HG03460 (cell line): ENCODE measurements at regions not wholly inside any gene's neighbourhood (a gene's known extent, or its start where the extent isn't known, plus 50 kb on each side); places are given as distances from the start of the nearest gene placed in this dataset.
"Not testable (repeated sequence)": the region's sequence is repeated elsewhere in the genome, so short reads cannot be mapped to it uniquely, and the experiment has no call there.

Experiments
- ATAC-seq: cut with Tn5 transposase; IDR thresholded peaks from one replicate; pipeline ENCODE4 v1.9.1; 2021; ENCODE audit not compliant: unreplicated experiment

DNA sequence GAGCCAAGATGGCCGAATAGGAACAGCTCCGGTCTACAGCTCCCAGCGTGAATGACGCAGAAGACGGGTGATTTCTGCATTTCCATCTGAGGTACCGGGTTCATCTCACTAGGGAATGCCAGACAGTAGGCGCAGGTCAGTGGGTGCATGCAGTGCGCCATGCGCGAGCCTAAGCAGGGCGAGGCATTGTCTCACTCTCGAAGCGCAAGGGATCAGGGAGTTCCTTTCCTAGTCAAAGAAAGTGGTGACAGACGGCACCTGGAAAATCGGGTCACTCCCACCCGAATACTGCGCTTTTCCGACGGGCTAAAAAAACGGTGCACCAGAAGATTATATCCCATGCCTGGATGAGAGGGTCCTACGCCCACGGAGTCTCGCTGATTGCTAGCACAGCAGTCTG lies 600.1 kb downstream of the PRR16 start:
- ATAC-seq, result not testable (repeated sequence)

DNA sequence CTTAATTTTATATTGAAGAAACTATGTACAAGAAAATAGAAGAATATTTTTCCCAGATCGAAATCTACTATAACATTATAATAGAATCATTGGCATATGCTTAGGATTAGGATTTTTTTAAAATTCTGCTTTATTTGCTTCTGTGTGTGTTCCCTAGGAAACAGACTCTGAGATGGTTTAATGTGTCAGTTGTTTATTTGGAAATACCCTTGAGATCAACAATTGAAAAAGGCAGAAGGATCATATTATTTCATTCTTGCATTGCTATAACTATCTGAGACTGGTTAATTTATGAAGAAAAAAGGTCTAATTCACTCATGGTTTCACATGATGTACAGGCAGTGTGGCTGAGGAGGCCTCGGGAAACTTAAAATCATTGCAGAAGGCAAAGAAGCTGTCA lies 622.6 kb downstream of the PRR16 start:
- ATAC-seq, result no peak

DNA sequence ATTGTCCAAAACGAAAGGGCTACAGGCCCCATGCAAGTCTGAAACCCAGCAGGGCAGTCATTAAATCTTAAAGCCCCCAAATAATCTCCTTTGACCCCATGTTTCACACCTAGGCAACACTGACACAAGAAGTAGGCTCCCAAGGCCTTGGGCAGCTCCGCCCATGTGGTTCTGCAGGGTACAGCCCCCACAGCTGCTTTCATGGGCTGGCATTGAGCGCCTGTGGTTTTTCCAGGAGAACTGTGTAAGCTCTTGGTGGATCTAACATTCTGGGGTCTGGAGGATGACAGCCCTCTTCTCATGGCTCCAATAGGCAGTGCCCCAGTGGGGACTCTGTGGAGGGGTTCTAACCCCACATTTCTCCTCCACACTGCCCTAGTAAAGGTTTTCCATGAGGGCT lies 623.5 kb downstream of the PRR16 start:
- no peak for ATAC-seq

DNA sequence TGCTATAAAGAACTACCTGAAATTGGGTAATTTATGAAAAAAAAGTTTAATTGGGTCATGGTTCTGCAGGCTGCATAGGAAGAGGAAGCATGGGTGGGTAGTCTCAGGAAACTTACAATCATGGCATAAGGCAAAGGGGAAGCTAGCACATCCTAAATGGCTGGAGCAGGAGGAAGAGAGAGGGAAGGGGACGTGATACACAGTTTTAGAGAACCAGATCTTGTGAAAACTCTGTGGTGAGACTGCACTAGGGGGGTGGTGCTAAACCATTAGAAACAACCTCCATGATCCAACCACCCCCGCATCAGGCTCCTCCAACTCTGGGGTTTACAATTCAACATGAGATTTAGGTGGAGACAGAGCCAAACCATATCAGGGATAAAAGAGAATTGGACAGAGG lies 624.2 kb downstream of the PRR16 start:
- no peak for ATAC-seq

DNA sequence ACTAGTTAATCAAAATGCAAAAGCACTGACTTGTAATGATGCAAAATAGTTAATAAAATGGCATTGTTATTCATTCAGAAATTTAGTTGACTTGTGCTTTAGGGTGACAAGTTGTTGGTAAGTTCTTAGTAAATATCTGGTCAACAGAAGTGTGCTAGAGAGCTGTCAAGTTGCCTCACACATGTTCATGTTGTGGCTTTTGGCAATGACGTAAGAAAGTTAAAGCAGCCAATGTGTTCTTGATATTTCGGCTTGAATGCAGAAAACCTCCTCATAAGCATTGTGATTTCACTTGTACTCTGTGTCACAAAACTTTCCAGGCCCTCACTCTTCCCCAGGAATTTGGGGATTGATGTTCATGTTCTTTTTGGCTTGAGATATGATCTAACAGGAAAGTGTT lies 626.7 kb downstream of the PRR16 start:
- no peak for ATAC-seq

DNA sequence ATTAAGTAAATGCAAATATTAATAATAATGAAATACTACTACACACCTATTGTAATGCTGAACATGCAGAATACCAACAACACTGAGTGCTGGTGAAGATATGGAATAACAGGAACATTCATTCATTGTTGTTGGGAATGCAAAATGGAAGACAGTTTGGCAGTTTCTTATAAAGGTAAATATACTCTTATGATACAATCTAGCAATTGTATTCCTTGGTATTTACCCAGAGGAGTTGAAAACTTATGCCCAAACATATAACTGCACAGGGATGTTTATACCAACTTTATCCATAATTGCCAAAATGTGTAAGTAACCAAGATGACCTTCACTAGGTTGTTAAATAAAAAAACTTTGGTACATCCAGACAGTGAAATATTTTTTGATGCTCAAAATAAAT lies 636.8 kb downstream of the PRR16 start:
- ATAC-seq, result no peak

DNA sequence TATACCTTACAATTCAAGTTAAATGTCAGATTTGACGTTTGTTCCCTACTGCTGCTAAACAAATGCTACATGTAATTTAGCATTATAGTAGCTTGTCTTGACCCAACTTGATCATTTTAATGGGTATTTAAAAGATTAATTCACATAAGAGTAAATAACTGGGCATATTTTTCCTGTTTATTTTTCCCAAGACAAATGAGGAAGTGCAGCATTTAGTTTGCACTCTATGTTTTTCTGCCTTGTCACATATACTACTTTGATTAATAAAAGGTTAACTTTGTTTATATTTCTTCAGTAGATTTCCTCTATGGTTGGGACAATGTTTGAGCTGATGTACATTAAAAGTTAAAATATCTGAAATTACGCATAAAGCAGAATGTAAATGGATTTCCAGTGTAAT lies 641.8 kb downstream of the PRR16 start:
- no peak for ATAC-seq

DNA sequence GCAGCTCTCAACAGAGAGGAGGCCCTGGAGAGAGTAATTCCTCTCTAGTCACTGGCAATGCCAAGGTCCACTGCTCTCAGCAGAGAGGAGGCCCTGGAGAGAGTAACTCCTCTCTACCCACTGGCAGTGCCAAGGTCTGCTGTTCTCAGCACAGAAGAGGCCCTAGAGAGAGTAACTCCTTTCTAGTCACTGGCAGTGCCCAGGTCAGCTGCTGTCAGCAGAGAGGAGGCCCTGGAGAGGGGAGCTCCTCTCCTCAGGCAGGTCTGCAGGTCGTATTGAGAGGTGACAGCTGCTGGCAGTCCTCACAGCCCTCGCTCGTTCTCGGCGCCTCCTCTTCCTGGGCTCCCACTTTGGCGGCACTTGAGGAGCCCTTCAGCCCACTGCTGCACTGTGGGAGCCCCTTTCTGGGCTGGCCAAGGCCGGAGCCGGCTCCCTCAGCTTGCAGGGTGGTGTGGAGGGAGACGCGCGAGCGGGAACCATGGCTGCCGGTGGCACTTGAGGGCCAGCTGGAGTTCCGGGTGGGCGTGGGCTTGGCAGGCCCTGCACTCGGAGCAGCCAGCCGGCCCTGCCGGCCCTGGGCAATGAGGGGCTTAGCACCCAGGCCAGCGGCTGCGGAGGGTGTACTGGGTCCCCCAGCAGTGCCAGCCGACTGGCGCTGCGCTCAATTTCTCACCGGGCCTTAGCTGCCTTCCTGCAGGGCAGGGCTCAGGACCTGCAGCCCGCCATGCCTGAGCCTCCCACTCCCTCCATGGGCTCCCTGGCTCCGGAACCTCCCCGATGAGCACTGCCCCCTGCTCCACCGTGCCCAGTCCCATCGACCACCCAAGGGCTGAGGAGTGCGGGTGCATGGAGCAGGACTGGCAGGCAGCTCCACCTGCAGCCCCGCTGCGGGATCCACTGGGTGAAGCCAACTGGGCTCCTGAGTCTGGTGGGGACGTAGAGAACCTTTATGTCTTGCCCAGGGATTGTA lies 642.9 kb downstream of the PRR16 start:
- not testable (repeated sequence) for ATAC-seq

DNA sequence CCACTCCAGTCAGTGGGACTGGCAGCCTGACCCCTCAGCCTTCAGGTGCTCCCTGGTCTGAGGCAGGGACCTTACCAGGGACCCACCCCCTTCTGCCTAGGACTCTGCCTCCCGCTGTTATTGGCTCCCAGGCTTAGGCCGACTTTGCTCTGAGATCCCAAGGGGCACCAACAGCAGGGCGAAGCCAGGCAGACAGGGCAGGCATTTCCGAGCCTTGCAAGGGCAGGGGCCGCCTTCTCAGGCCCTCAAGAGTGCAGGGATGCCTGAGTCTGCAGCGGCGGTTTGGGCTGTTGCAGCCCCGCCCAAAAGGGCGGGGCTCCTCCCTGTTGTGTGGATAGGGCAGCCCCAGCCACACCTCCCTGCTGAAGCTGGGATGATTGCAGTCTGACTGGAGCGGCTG lies 644.6 kb downstream of the PRR16 start:
- ATAC-seq, result no peak

DNA sequence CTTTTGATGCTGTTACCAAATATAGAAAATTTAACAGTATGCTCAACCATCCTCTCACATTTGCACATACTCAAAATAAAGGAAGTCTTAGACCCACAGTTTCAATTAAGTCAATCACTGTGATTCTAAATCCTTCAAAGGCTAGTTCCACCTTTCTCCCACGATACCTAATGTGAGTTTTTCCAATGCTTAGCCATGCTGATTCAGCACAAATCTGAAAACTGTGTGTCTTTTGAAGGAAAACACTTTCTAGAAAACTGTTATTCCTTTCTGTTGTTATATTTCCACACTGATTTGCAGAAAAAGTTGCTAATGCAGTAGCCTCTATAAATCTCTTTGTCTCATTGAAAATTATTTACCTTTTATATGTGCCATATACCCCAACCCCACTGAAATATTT lies 645.7 kb downstream of the PRR16 start:
- ATAC-seq, result no peak

DNA sequence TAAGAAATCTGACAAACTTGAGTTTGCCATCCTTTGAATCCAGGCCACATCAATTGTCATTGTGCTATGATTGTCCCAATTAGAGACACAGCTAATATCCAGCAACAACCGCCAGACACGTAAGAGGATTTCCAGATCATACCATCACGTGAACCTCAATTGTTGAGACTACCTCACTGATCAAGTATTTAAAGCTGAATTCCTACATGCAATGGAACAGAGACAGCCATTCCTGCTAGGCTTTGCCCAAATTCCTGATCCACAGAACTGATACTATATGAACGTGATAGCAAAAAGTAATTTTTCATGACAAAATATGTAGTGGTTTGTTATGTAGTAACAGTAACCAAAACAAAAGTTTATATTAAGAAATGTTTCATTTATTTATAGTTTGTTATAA lies 657.7 kb downstream of the PRR16 start:
- no peak for ATAC-seq

DNA sequence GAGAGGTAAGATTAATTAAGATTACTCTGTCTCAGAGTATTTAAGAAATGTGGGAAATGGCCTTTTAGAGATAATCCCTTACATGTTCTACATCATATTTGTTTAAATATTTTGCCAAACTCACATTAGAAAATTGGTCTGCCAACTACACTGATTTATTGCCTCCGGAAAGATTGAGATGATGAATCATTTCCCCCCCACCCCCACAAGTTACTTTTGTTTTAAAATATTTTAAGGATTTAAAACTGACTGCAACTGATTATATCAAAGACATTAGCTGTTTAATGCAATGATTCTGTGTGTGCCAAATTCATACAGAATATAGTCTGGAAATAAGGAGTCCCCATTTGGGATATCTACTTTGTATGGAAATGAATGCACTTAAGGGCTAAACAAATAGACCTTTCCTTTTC lies 674.4 kb downstream of the PRR16 start:
- no peak for ATAC-seq

DNA sequence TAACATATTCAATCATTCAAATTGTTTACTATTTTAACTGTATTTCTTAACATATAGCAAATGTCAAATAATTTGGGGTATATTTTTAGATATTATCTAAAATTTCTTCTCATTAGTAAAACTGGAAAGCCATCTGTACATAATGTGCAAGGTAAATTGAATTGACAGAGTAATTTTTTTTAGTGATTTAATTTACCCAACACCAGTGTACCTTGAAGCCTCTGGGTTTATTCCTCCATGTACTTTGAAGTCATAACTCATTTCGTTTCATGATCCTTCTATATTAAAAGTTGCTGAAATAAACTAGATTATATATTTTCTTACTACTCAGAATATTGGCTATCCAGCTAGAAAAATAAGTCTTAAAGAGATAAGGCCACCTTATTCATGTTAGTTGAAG lies 674.9 kb downstream of the PRR16 start:
- no peak for ATAC-seq

DNA sequence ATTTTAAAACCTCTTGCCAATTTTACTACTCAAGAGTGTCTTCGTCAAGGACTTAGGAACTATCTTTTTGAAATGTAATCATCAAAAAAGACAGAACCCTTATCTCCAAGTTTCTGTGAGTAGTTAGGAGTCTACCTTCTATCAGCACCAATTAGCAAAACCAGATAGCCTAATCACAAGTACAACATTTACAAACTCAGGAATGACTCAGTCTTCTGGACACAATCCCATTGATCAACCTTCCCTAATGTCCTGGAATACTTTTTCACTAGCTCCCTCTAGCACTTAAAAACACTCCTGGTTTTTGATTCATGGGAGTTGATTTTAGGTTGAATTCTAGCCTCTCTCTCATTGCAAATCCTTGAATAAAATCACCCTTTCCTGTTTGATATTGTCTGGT lies 680.7 kb downstream of the PRR16 start:
- no peak for ATAC-seq

DNA sequence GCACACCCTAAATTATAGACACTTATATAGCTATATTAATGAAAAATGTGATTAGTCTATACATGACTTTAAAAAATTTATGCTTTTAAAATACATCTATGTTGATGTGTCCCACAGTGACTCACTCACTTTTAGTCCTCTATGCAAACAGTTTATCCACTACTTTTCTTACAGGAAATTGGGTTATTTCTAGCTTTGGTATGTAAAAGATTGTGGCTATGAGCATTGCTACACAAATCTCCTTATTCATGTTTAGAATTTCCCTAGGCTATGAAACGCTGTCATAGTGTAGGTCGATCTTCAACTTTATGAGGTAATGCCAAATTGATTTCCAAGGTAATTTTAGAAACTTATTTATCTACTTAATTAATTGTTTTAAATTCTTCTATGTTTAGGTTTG lies 687.4 kb downstream of the PRR16 start:
- no peak for ATAC-seq

DNA sequence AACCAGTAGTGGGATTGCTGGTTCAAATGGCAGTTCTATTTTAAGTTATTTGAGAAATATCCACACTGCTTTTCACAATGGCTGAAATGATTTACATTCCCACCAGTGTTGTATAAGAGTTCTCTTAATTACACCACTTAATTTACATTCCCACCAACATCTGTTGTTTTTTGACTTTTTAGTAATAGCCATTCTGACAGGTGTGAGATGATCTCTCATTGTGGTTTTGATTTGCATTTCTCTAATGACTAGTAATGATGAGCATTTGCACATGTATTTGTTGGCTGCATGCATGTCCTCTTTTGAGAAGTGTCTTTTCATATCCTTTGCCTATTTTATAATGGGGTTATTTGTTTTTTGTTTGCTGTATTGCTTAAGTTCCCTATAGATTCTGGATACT lies 688.3 kb downstream of the PRR16 start:
- peak; percentile 49 for ATAC-seq

DNA sequence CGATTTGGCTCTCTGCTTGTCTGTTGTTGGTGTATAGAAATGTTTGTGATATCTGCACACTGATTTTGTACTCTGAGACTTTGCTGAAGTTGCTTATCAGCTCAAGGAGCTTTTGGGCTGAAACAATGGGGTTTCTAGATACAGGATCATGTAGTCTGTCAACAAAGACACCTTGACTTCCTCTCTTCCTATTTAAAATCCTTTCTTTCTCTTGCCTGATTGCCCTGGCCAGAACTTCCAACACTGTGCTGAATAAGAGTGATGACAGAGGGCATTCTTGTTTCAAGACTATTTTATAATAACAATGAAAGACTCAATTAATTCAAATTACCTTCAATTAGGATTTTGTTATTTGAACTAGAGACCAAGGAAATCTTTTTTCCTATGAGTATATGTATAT lies 692.5 kb downstream of the PRR16 start:
- no peak for ATAC-seq

DNA sequence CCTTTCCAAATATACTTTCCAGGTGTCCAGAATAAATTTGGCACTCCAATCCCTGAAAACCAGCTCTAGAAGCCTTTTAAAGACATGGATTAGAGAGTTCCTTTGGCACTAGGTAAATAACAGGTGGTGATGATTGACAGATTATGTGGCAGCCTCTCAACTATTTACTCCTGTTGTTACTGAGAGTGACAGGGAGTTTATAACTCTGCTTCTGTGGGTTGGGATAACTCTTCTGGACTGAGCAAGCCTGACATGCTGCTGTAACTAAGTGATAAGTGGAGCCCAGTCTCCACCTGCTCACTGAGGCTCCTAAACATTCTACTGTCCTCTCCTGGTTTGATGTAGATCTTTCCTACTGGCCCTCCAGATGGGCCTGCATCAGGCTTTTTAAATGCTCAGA lies 693.2 kb upstream of the FTMT start:
- no peak for ATAC-seq

DNA sequence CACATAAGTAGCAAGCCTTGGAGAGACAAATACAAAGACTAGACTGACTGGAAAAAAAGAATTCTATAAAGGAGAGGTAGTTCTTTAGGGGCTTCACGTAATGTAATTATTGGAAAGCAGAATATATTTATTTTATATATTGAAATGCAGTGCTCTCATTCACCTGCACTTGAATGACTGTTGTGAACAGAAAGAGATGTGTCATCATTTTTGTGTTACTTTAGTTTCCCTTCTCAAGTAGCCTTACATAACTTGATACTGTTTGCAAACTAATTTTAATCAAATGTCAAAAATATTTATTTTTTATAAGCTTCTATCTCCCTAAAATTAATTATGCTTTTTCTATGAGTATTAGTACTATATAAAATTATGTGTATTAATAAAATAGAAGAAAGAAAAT lies 691.1 kb upstream of the FTMT start:
- ATAC-seq, result no peak

DNA sequence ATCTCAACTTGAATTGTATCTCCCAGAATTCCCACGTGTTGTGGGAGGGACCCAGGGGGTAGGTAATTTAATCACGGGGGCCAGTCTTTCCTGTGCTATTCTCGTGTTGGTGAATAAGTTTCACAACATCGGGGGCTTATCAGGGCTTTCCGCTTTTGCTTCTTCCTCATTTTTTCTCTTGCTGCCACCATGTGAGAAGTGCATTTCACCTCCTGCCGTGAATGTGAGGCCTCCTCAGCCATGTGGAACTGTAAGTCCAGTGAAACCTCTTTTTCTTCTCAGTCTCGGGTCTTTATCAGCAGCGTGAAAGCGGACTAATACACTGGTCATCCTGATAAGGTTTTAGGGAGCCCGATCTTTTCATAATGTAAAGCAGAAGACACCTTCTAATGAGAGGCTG lies 687.0 kb upstream of the FTMT start:
- ATAC-seq, result no peak

DNA sequence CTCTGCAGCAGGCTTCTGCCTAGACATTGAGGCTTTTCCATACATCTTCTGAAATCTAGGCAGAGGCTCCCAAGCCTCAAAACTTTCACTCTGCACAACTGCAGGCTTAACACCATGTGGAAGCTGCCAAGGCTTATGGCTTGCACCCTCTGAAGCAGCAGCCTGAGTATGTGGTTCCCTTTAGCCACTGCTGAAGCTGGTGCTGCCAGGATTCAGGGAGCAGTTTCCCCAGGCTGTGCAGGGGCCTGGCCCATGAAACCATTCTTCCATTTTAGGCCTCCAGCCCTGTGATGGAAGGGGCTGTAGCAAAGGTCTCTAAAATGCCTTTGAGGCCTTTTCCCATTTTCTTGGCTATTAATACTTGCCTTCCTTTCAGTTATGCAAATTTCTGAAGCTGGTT lies 680.3 kb upstream of the FTMT start:
- no peak for ATAC-seq

DNA sequence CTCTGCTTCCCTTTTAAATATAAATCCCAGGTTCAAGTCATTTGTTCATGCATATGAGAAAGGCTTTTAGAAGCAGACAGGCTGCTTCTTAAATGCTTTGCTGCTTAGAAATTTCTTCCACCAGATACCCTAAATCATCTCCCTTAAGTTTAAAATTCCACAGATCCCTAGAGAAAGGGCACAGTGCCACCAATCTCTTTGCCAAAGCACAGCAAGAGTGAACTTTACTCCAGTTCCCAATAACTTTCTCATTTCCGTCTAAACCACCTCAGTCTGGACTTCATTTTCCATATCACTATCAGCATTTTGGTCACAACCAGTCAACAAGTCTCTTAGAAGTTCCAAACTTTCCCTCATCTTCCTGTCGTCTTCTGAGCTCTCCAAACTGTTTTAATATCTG lies 679.8 kb upstream of the FTMT start:
- ATAC-seq, result no peak

DNA sequence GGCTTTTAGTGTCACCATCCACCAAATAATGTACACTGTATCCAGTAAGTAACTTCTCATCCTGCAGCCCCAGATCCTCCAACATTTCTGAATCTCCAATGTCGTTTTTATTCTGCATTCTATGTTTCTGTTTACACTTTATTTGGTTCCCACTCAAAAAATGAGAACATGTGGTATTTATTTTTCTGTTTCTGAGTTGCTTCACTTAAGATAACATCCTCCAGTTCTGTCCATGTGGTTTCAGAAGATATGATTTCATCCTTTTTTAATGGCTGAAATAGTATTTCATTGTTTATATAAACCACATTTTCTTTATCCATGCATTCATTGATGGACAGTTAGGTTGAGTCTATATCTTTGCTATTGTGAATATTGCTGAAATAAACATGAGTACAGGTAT lies 677.3 kb upstream of the FTMT start:
- no peak for ATAC-seq
